ELR (cell line): ENCODE measurements at regions not wholly inside any gene's neighbourhood (a gene's known extent, or its start where the extent isn't known, plus 50 kb on each side); places are given as distances from the start of the nearest gene placed in this dataset.
"Not testable (repeated sequence)": the region's sequence is repeated elsewhere in the genome, so short reads cannot be mapped to it uniquely, and the experiment has no call there.

ENCODE experiments used
- DNase-seq: peaks from one replicate; pipeline ENCODE4 v3.0.0-alpha.2; 2015; ENCODE audit warnings: low read depth

GRCh38 chr6:130494729-130495128, 128.9 kb downstream of the TMEM200A start:
- DNase-seq: peak; percentile 79

DNA sequence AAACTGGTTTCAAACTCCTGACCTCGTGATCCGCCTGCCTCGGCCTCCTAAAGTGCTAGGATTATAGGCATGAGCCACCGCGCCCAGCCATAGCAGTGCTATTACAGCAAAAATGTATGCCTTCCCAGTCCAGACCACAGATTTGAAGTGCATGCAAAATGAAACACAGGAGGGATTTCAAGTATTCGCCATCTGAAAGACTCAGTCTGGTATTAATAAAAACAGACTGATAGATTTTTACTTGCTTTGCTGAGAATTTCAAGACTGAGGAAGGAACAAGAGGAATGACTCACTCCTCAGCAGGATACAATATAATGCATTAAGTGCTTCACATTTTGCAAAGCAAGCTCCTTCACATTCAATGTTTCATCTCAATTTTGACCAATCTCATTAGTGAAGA, 134.9 kb downstream of the TMEM200A start:
- peak; percentile 67 for DNase-seq

- DNase-seq: peak; percentile 53
These were observed 137.3 kb downstream of the TMEM200A start for GRCh38 chr6:130503146-130503545.

DNA sequence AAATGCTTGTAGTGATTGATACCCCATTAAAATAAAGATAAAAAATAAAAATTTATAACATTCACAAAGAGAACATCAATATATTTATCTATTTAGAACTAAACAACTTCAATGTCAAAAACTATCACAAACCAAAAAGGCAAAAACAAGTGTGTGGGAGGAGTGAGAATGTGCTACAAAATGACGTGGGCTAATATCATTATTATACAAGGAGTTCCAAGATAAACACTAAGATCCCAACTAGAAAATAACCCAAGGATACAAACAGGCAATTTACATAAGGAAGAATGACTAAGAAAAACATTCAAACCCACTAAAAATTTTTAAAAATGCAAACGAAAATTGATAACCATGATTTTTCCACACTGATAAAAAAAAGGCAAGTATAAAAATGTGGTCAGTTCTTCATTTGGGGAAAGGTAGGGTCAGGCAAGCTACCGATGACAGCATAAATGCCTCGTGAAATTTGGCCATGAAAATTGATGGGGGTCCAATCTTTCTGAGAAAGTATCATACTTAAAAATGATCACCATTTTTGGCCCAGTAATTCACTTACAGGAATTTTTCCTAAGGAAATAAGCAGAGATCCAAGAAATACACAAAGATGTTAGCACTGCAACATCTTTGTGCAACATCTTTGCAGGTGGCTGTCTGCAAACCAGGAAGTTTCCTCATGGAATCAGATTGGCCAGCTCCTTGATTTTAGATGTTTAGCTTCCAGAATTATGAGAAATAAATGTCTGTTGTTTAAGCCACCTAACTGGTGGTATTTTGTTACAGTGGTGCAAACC, 140.2 kb downstream of the TMEM200A start:
- no peak for DNase-seq

DNA sequence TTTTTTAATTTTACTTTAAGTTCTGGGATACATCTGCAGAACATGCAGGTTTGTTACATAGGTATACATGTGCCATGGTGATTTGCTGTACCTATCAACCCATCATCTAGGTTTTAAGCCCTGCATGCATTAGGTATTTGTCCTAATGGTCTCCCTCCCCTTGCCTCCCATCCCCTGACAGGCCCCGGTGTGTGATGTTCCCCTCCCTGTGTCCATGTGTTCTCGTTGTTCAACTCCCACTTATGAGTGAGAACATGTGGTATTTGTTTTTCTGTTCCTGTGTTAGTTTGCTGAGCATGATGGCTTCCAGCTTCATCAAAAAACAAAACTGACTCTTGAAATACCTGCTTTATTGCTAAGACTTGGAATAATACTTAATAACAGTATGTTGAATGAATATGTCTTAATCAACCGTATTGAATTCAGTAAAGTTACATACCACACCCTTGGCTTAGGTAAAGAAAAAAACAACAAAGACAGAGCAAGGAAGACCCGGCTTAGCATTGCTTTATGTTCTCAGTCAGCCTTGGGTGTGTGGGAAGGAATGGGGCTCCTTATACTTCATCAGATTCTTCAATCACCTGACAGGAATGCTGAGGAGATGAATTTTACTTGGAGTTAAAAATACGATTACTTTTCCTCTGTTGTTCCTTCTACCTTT, 141.3 kb downstream of the TMEM200A start:
- not testable (repeated sequence) for DNase-seq

DNA sequence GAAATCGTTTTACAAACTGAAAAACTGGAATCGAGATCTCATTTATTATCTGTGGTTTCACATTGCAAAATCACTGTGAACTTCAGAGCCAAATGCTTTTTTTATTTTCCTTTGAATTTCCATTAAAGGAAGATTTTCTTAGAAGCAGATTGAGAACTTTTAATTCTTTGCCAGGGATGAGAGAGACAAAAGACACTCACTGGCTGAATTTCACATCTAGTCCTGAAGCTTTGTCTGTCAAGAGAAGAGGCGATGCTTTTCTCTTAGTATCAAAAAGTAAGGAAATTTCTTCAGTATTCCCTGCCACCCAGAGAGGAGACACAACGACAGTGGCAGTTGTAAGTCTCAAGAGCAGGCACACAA, 141.8 kb downstream of the TMEM200A start:
- DNase-seq: no peak

GRCh38 chr6:130513770-130514169, 148.0 kb downstream of the TMEM200A start:
- peak; percentile 67 for DNase-seq

DNA sequence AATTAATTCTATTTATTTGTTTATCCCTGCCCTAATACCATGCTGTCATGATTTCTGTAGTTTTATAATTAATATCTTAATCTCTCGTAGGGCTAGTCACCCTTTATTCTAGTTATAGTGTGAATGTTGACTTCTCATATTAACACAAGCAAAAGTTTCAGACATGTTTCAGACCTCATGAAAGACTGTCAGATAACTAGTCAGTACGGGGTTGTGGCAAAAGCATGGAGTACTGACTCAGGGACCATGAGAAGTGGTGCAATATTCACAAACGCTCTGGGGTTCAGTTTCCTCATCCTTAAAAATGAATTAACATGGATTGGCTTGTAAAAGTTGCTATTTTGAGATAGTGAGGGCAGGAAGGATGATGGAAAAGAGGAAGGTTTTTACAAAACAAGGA, 148.9 kb downstream of the TMEM200A start:
- no peak for DNase-seq

DNA sequence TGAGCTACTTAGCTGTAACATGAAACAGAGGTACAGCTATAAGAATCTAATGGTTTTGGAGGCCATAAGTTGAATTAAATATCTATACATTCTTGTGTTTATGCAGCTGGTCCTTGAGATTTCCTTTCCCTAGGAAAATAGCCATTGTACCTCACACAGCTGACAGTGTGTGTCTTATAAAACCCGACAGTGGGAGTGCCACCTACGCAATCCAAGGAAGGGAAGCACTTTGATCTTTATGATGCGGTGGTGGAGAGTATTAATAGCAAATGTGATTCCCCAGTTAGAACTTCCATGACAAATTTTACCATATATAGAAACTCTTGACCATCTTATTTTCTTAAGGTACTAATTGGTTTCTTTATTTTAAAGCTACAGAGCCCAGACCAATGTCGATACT, 149.5 kb downstream of the TMEM200A start:
- no peak for DNase-seq

DNA sequence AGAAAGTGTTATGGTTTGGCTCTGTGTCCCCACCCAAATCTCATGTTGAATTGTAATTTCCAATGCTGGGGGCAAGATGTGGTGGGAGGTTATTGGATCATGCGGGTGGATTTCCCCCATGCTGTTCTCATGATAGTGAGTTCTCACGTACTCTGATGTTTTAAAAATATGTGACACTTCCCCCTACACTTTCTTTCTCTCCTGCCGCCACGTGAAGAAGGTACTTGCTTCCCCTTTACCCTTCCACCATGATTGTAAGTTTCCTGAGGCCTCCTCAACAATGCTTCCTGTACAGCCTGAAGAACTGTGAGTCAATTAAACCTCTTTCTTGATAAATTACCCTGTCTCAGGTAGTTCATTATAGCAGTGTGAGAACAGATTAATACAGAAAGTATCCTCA, 150.8 kb downstream of the TMEM200A start:
- no peak for DNase-seq

- DNase-seq: peak; percentile 69
These were observed 151.7 kb downstream of the TMEM200A start for GRCh38 chr6:130517444-130517931.

GRCh38 chr6:130518588-130518987, 152.8 kb downstream of the TMEM200A start:
- DNase-seq: no peak

GRCh38 chr6:130520221-130520620, 154.4 kb downstream of the TMEM200A start:
- DNase-seq: peak; percentile 71

- DNase-seq: no peak
These were observed 155.0 kb downstream of the TMEM200A start for GRCh38 chr6:130520801-130521200.

DNA sequence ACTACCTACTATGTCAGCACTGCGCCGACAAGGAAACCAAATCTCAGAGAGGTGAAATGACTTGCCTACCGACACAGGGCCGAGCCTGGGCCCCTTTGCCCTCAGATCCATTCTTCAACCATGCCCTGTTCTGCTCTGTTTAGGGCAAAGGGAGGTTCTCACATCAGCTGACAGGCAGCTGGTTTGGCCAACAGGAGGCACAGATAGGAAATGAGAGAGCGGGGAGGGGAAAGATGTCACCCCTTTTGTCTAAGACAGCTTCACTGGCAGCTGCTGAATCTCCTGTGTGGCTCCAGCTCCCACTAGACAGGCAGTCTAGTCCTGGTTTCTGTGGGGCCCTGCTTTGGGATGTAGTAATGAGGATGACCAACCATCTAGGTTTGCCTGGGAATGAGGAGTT, 158.7 kb downstream of the TMEM200A start:
- DNase-seq: no peak

DNA sequence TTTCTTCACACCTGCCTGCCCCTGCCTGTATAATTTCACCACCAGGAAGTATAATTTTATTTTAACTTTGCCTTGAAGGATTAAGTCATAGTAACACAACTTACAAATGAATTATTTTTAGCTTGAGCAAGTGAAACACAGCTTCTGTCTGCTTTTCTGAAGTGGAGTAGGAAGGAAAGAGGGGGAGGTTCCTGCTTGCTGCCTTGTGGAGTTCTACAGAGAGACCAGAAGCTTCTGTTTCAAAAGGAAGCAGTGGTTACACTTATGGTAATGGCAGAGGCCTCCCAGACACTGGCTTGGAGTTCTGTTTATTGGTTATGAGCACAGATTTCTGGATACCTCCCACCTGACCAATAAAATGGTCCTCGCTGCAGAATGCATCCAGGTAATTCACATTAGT, 159.6 kb downstream of the TMEM200A start:
- no peak for DNase-seq

- DNase-seq: no peak
These were observed 160.6 kb downstream of the TMEM200A start for GRCh38 chr6:130526466-130526865.

- no peak for DNase-seq
These were observed 161.4 kb downstream of the TMEM200A start for GRCh38 chr6:130527173-130527572.

- no peak for DNase-seq
These were observed 163.8 kb downstream of the TMEM200A start for GRCh38 chr6:130529569-130530149.

- DNase-seq: no peak
These were observed 168.8 kb downstream of the TMEM200A start for GRCh38 chr6:130534627-130535026.

GRCh38 chr6:130535242-130535641, 169.4 kb downstream of the TMEM200A start:
- no peak for DNase-seq

DNA sequence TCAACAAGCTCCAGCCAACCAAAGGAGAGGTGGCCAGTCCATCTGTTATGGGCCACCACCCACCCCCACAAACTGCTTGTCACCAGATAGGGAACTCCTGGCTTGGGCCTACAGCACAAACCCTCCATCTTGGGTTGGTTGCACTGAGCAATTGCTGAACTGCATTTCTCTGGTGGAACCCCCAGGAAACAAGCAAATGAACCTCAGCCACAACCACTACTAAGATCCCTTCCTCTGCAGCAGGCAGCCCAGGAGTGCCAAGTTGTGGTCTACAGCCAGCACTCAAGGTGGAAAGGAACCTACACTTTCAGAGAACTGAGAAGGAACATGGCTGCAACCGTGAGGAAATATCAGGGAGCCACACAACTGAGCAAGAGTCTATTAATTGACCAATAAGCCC, 171.6 kb downstream of the TMEM200A start:
- DNase-seq: no peak

DNA sequence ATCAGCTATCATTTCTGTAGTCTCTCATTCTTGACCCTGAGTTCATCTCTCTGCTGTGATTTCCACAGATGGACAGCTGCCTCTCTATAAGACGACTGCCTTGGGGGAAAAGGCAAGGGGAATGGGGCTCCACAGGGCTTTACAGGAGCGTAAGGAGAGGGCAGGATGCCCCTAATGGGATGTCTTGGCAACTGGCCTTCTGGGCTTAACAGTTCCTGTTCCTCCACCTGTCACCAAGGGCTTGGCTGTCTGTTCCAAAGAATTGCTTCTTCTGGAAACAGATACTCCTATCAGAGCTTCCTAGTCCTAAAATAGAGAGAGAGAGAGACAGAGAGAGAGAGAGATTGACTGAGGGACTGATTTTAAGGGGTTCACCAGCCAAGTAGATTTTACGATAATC, 181.9 kb downstream of the TMEM200A start:
- DNase-seq: no peak
